Stimulated activated naive B cell treated with anti-CD40 and anti-IgM and Interleukin-4, amounts not matched to agents 10 μg/mL and 1 μg/mL and 100 μg/mL, for 72 hours (primary cell): ENCODE measurements at regions not wholly inside any gene's neighbourhood (a gene's known extent, or its start where the extent isn't known, plus 50 kb on each side); places are given as distances from the start of the nearest gene placed in this dataset.

ENCODE experiments used
- ATAC-seq, 2 donors: fragments of 150-1000 bp; cut with Tn5 transposase; replicated peaks; 2 replicates each; pipeline ENCODE4 v1.10.0; 2021; ENCODE audit warnings: moderate library complexity in 1 of 2
- DNase-seq: peaks from one replicate; pipeline ENCODE4 v3.0.0; 2021
- H3K27ac Mint-ChIP-seq: one replicate; pipeline ENCODE4 v1.8.0; 2022; ENCODE audit warnings: mild to moderate bottlenecking, mixed read lengths
- H3K27me3 Mint-ChIP-seq, 2 donors: one replicate each; pipeline ENCODE4 v1.8.0; 2022; ENCODE audit warnings: mixed read lengths in 2 of 2
- H3K36me3 Mint-ChIP-seq, 2 donors: one replicate each; pipeline ENCODE4 v1.8.0; 2022; ENCODE audit warnings: mixed read lengths in 2 of 2, mild to moderate bottlenecking in 1 of 2
- H3K4me1 Mint-ChIP-seq, 2 donors: one replicate each; pipeline ENCODE4 v1.8.0; 2022; ENCODE audit warnings: mixed read lengths in 2 of 2, mild to moderate bottlenecking in 1 of 2
- H3K4me3 Mint-ChIP-seq, 2 donors: one replicate each; pipeline ENCODE4 v1.8.0; 2022; ENCODE audit warnings: mild to moderate bottlenecking in 2 of 2, mixed read lengths in 2 of 2, moderate library complexity in 1 of 2
- H3K9me3 Mint-ChIP-seq, 2 donors: one replicate each; pipeline ENCODE4 v1.8.0; 2022; ENCODE audit warnings: mixed read lengths in 2 of 2, mild to moderate bottlenecking in 1 of 2

DNA sequence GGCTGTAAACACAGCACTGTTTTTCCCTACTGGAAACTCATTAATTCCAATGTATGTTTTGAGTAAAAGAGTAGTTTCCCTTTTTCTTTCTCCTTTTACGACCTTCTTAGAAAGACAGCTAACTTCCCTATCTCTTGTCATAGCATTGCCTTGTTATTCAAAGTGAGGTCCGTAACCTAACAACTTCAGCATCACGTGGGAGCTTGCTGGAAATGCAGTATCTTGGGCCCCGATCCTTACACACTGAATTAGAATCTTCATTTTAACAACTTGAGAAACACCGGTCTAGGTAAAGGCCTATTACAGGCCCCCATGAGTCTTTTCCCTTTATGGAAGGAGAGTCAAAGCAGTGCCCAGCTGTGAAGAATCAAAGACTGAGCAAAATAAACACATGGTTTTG, 230.7 kb upstream of the PRKD1 start:
- DNase-seq (no peak), ATAC-seq (no peak)
- no peaks in the 10 kb centered on the region for H3K4me1 Mint-ChIP-seq
- H3K36me3 Mint-ChIP-seq, result no peaks in the 10 kb centered on the region
- H3K4me3 Mint-ChIP-seq, result no peak overlapping the region
- no peaks in the 10 kb centered on the region for H3K27me3 Mint-ChIP-seq
- H3K27ac Mint-ChIP-seq, result no peak overlapping the region
- H3K9me3 Mint-ChIP-seq, result peaks cover 0 to 2% of the 10 kb centered on the region in 2 donors

DNA sequence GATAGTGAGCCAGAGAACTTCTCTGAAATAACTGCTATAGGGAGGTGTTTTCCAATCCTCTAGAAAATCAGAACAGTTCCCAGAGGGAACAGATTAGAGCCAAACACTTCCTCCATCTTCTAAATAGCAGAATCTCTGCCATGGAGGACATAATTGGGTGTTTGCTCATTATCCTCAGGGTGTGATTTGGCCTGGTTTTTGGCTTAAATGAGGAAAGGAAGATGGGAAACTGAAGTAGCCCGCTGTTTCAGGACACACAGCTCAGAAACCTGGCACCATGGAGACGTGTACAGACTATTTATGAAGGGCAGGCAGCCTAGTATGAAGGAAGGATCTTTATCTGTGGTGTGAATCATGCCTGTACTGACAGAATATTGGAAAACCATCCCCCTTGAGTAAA, 231.7 kb upstream of the PRKD1 start:
- Mint-ChIP-seq H3K27ac (no peak overlapping the region), H3K9me3 (peaks cover 0 to 2% of the 10 kb centered on the region in 2 donors), H3K4me1 (no peaks in the 10 kb centered on the region), H3K27me3 (no peaks in the 10 kb centered on the region), H3K36me3 (no peaks in the 10 kb centered on the region), H3K4me3 (no peak overlapping the region)
- ATAC-seq (no peak), DNase-seq (no peak)

DNA sequence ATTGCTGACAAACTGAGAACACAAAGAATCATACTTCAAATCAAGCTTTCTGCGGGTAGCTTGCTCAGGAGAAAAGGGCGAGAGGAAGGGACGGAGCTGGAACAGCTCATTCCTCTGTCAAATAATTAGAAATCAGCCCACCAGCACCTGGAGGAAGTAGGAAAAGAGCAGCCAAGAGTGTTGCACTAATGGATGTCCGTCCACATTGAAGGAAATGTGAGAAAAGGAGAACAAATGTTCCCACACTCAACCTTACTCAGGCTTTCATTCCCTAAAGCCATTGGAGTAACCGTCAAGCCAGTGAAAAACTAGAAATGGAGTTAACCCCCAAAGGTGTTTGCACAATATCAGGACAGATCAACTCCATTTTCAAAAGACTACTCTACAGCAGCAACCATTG, 233.0 kb upstream of the PRKD1 start:
- Mint-ChIP-seq H3K4me3 (no peak overlapping the region), H3K27me3 (no peaks in the 10 kb centered on the region), H3K9me3 (peaks cover 0 to 2% of the 10 kb centered on the region in 2 donors), H3K36me3 (no peaks in the 10 kb centered on the region), H3K4me1 (no peaks in the 10 kb centered on the region), H3K27ac (no peak overlapping the region)
- ATAC-seq (no peak), DNase-seq (no peak)

DNA sequence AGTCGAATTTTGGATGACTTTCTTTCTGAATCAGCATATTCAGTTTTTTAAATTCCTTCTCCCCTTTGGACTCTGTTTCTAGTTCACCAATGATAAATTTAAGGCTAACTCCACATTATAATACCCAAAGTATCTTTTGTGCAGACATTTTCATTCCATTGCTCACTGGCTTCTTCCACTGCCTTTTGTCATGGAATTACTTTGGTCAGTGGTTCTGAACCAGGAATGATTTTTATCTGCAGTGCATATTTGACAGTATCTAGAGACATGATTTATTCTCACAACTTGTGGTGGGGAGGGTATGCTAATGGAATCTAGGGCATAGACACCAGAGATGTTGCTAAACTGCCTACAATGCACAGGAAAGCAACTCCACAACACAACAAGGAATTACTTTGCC, 234.4 kb upstream of the PRKD1 start:
- DNase-seq, result no peak
- ATAC-seq, result no peak
- Mint-ChIP-seq H3K4me1 (no peaks in the 10 kb centered on the region), H3K9me3 (peaks cover 0 to 2% of the 10 kb centered on the region in 2 donors), H3K4me3 (no peak overlapping the region), H3K27ac (no peak overlapping the region), H3K36me3 (no peaks in the 10 kb centered on the region), H3K27me3 (no peaks in the 10 kb centered on the region)

DNA sequence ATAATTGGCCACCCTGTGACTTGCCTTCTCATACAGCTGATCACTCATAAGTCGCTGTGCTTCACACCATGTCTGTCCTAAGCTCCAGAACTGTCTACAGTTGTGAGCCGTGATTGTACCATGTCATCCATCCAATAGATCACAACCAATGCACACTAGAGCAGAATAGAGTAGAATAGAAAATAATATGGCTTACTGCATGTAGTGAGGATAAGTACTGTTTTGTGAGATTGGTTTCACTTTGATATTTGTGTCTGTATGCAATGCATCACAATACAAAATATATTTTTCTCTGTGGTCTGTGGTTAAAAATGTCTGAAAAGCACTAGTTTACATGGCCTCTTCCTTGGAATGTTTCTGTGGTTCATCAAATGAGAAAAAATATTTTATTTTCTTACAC, 237.6 kb upstream of the PRKD1 start:
- Mint-ChIP-seq H3K27me3 (no peaks in the 10 kb centered on the region), H3K4me1 (no peaks in the 10 kb centered on the region), H3K36me3 (no peaks in the 10 kb centered on the region), H3K4me3 (no peak overlapping the region), H3K27ac (no peak overlapping the region), H3K9me3 (peaks cover 10 to 14% of the 10 kb centered on the region in 2 donors)
- ATAC-seq, result no peak
- no peak for DNase-seq

DNA sequence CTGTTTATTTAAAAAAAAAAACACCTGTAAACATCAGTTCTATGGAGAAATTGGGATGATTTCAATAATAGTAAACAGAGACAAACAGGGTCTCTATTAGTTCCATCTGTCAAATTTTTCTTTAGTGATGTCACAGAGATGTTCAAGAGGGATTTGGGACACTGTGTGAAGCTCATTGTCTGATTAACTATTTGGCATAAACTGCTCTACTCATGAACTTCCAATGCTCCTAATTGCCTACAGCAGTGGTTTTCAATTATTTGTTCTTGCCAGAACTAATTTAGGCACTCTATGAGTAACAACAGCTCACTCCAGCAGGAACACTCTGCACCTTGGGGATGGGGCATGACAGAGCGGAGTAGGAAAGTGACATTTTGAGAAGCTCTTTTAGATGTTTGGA, 250.1 kb upstream of the PRKD1 start:
- Mint-ChIP-seq H3K9me3 (peaks cover 3 to 4% of the 10 kb centered on the region in 2 donors), H3K27me3 (no peaks in the 10 kb centered on the region), H3K27ac (no peak overlapping the region), H3K4me3 (no peak overlapping the region), H3K36me3 (no peaks in the 10 kb centered on the region), H3K4me1 (no peaks in the 10 kb centered on the region)
- ATAC-seq (no peak), DNase-seq (no peak)

DNA sequence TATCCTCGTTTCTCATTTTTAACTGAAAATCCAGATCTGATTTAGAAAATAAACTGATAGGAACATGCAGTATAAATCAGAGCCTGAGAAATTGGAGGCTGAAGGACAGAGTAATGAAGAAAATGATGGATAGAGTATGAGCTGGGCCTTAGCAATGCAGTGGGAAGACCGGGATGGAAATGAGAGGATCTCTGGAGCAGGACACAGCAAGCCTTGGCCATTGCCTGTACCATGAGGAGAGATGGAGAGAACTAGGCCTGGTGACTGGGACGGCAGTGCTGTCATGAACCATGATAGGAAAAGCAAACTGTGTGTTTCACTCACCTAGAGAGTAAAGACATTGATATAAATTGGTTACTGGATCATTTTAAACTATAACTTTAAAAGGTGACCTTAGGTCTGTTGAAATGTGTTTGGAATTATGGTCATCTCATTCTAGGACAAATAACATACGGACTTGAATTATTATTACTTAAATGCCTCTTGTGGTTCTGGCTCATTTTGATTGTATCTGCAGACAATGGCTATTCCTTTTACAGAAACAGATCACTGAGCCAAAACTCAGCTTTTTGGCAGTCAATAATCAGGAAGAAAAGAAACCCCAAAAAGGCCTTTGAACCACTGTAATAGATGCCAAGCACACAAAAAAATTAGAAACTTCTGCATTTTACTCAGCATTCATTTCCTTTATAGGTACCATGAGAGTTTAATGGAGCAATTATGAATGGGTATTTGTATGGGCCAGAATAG, 251.9 kb upstream of the PRKD1 start:
- Mint-ChIP-seq H3K27ac (no peak overlapping the region), H3K4me1 (no peaks in the 10 kb centered on the region), H3K9me3 (peaks cover 3 to 5% of the 10 kb centered on the region in 2 donors), H3K36me3 (no peaks in the 10 kb centered on the region), H3K27me3 (no peaks in the 10 kb centered on the region), H3K4me3 (no peak overlapping the region)
- no peak for ATAC-seq
- DNase-seq, result no peak

DNA sequence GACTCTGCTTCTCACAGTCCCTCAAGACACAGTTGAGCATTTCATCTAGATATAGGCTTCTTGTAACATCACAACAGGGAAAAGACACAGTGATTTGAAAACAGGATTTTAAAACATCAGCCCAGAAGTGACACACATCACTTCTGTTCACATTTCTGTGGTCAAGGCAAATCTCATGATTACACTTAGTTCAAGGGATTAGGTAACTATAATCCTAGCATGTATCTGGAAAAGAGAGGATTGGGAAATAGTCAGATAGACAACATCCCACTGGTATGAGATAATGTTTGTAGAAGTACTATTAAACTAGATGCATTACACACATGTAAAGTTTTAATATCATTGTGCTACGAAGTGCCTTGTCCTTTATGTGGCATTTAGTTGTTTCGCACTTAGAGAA, 252.6 kb upstream of the PRKD1 start:
- no peaks in the 10 kb centered on the region for H3K27me3 Mint-ChIP-seq
- no peak overlapping the region for H3K4me3 Mint-ChIP-seq
- peaks cover 3 to 5% of the 10 kb centered on the region in 2 donors for H3K9me3 Mint-ChIP-seq
- H3K4me1 Mint-ChIP-seq, result no peaks in the 10 kb centered on the region
- DNase-seq (no peak), ATAC-seq (no peak)
- no peak overlapping the region for H3K27ac Mint-ChIP-seq
- H3K36me3 Mint-ChIP-seq, result no peaks in the 10 kb centered on the region

DNA sequence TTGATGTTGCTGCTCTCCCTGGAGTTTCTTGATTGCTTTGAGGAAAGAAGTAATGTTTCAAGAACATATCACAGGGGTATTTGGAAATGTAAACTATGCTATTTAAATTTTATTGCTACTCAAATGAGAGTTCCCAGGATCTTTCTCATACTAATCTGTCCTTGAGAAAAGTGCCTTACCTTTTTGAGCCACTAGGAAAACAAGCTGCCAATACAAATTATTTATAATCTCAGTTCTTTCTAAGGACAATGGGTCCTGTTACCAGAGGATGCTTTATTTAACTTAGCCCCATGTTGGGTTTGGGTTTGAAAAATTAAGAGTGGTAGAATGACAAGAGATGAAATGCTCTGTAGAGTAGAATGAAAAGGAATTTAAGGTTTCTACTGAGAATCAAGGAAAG, 258.2 kb upstream of the PRKD1 start:
- no peaks in the 10 kb centered on the region for H3K4me1 Mint-ChIP-seq
- no peak for ATAC-seq

DNA sequence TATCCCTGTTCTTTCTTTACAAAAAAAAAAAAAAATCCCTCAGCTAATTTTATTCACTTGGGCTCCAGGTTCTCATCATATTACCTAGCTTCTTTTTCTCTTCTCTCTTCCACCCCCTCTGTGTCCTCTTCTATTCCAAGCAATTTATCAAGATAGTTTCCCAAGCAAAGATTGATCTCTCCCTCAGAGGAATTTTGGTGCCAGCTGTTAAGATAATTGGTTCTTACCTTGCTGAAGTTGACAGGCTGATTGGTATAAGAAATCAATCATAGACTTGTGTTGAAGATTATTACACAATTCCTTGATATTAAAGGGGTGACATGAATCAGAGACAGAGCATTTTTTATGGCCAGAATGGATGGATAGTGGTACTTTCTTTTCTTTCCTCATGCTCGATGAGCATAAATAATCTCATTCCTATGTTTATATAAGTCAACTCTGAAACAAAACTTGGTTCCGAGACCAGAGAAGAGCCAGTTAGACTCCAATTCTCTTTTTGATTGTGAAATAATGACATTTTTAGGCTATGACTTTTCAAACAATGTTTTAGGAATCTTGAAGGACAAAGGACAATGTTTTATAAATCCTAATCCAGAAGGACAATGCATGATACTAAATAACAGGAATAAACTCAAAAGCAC, 264.1 kb upstream of the PRKD1 start:
- Mint-ChIP-seq H3K36me3 (no peaks in the 10 kb centered on the region), H3K4me3 (no peak overlapping the region), H3K4me1 (no peaks in the 10 kb centered on the region), H3K27ac (no peak overlapping the region), H3K9me3 (peaks cover 0 to 2% of the 10 kb centered on the region in 2 donors), H3K27me3 (no peaks in the 10 kb centered on the region)
- ATAC-seq (no peak), DNase-seq (no peak)

More for the DNA sequence above, 258.2 kb upstream of the PRKD1 start:
- Mint-ChIP-seq H3K27ac (no peak overlapping the region), H3K4me3 (no peak overlapping the region), H3K36me3 (no peaks in the 10 kb centered on the region), H3K9me3 (peaks cover 0 to 4% of the 10 kb centered on the region in 2 donors), H3K27me3 (no peaks in the 10 kb centered on the region)
- no peak for DNase-seq

DNA sequence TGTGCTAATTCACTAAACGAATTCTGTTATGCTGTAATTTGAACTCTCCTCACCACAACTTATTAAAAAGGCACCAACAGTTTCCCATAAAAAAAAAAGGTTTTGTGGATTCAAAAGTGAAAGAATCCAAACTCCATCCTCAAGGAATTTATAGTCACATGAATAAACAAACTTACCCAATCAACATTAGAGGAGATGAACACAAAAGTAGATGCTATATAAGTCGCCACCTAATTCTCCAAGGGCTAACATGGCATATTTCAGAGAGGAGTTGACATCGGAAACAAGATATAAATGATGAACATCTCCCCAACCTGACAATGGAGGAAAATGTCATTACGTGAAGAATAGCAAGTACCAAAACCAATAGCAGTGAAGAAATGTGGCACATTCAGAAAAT, 265.5 kb upstream of the PRKD1 start:
- ATAC-seq (no peak), DNase-seq (no peak)
- Mint-ChIP-seq H3K9me3 (peaks cover 0 to 2% of the 10 kb centered on the region in 2 donors), H3K4me1 (no peaks in the 10 kb centered on the region), H3K36me3 (no peaks in the 10 kb centered on the region), H3K27me3 (no peaks in the 10 kb centered on the region), H3K27ac (no peak overlapping the region), H3K4me3 (no peak overlapping the region)

DNA sequence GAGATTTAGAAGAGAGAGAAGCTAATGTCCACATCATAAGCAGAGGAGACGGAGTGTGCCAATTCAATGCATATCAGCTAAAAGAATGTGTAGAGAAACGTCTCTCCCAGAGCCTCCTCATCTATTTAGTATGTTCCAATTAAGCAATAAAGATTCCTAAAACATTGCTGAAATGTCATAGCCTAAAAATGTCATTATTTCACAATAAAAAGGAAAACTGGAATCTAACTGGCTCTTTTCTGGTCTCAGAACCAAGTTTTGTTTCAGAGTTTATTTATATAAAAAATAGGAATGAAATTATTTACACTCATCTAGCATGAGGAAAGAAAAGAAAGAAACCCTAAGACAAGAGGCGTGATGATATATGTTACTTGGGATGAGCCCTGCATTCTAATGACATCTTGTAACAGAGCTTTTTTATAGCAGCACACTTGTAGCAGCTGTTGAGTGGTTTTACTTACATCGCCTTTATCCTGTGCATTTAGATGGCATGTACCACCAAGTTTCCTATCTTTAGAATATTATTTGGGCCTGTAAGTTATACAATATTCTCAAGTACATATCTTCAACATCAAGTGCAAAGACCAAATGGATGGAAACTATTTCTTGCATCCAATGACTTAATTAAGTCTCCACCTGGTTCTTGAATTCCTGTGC, 266.3 kb upstream of the PRKD1 start:
- H3K27me3 Mint-ChIP-seq, result no peaks in the 10 kb centered on the region
- ATAC-seq (no peak), DNase-seq (no peak)
- H3K36me3 Mint-ChIP-seq, result no peaks in the 10 kb centered on the region
- no peaks in the 10 kb centered on the region for H3K4me1 Mint-ChIP-seq
- H3K27ac Mint-ChIP-seq, result no peak overlapping the region
- no peak overlapping the region for H3K4me3 Mint-ChIP-seq
- H3K9me3 Mint-ChIP-seq, result peaks cover 0 to 2% of the 10 kb centered on the region in 2 donors

DNA sequence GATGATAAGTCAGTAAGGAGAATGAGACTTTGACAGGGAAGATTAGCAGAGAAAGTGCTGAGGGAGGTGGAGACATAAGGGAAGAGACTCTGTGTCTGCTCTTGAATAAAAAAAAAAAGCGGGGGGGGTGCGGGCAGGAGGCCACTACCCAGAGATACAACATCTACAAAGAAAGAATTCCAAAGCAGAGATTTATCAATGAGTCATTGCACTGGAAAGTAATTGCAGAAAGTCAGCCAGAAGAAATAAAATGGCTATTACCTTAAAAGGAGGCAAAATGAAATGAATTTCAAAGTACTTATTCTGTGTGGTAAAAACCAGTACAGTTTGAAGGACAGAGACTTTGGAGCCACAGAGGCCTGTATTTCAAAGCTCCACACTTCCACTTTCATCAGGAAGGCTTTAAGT, 267.1 kb upstream of the PRKD1 start:
- no peak for ATAC-seq
- no peak overlapping the region for H3K27ac Mint-ChIP-seq
- DNase-seq, result no peak
- no peaks in the 10 kb centered on the region for H3K27me3 Mint-ChIP-seq
- no peaks in the 10 kb centered on the region for H3K36me3 Mint-ChIP-seq
- H3K4me3 Mint-ChIP-seq, result no peak overlapping the region
- no peaks in the 10 kb centered on the region for H3K4me1 Mint-ChIP-seq
- peaks cover 0 to 2% of the 10 kb centered on the region in 2 donors for H3K9me3 Mint-ChIP-seq

DNA sequence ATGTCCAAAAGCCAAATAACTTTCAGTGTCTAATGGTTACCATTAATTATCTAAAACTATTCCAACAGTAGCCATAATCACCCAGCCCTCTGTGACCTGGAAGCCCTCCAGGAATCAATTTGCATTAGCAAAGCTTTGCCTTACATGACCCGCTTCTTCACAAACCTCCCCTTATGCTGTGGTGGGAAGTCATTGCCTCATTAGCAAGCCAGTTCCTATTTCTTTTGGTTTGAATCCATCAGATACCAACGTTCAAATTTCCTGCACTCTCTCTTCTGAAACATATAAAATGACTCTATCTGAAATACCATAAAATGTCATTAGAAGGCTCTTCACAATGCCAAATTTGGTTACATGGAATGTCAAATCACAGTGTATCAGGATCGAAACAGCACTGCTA, 268.3 kb upstream of the PRKD1 start:
- no peaks in the 10 kb centered on the region for H3K4me1 Mint-ChIP-seq
- no peaks in the 10 kb centered on the region for H3K36me3 Mint-ChIP-seq
- no peaks in the 10 kb centered on the region for H3K27me3 Mint-ChIP-seq
- no peak overlapping the region for H3K27ac Mint-ChIP-seq
- H3K4me3 Mint-ChIP-seq, result no peak overlapping the region
- no peak for DNase-seq
- no peaks in the 10 kb centered on the region for H3K9me3 Mint-ChIP-seq
- no peak for ATAC-seq

DNA sequence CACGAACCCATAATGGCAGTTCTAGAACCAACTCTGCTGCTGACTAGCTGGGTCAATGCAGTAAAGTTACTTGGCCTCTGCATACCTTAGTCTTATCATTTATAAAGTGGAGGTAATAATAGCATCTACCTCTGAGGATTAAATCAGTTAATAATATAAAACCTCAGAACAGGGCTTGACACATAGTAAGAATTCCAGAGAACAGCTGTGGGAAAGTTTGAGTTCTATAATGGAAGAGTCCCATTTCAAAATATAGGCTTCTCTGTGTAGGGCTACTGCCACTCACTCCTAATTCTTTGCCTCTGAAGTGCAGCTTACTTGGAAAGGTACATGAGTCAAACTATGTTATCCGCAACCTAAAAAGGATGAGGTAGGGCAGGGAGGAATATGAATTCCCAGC, 269.2 kb upstream of the PRKD1 start:
- Mint-ChIP-seq H3K27ac (no peak overlapping the region), H3K27me3 (no peaks in the 10 kb centered on the region), H3K4me3 (no peak overlapping the region), H3K4me1 (no peaks in the 10 kb centered on the region), H3K36me3 (no peaks in the 10 kb centered on the region), H3K9me3 (peaks cover 0 to 2% of the 10 kb centered on the region in 2 donors)
- ATAC-seq (no peak), DNase-seq (no peak)
